GM12891 (cell line): ENCODE measurements at regions not wholly inside any gene's neighbourhood (a gene's known extent, or its start where the extent isn't known, plus 50 kb on each side); places are given as distances from the start of the nearest gene placed in this dataset.

Source experiments
- PAX5 ChIP-seq: IDR thresholded peaks from 2 replicates; pipeline ENCODE4 v1.6.1; 2011; ENCODE audit warnings: low read length, moderate library complexity, mild to moderate bottlenecking; ENCODE audit not compliant: insufficient read depth, severe bottlenecking
- POLR2A ChIP-seq: IDR thresholded peaks from 2 replicates; pipeline ENCODE4 v1.6.1; 2011; ENCODE audit warnings: low read depth, low read length, control low read depth
- POLR2AphosphoS5 ChIP-seq: IDR thresholded peaks from 2 replicates; pipeline ENCODE4 v1.6.1; 2011; ENCODE audit warnings: low read depth, low read length, control low read depth

GRCh38 chr6:155586090-155586489, 130.5 kb upstream of the NOX3 start:
- TF ChIP-seq POLR2A (no peak), POLR2AphosphoS5 (no peak), PAX5 (no peak)
